Uterus (tissue), 3 donors: ENCODE measurements at regions not wholly inside any gene's neighbourhood (a gene's known extent, or its start where the extent isn't known, plus 50 kb on each side); places are given as distances from the start of the nearest gene placed in this dataset.
"Not testable (repeated sequence)": the region's sequence is repeated elsewhere in the genome, so short reads cannot be mapped to it uniquely, and the experiment has no call there.

Experiments used
- DNase-seq, 2 donors: peaks; one replicate each; pipeline ENCODE4 v3.0.0-alpha.2; 2019 to 2020
- H3K27ac ChIP-seq, 2 donors: fragments of 200-600 bp; sonication (generic); 1 replicate in 1 of 2; 2 replicates in 1 of 2; pipeline ENCODE4 v1.5.1; 2016 to 2018
- H3K27me3 ChIP-seq, 2 donors: fragments of 200-600 bp; sonication (generic); one replicate each; pipeline ENCODE4 v1.5.1; 2018 to 2019; ENCODE audit warnings: control low read depth in 1 of 2
- H3K36me3 ChIP-seq, 2 donors: fragments of 200-600 bp; sonication (generic); one replicate each; pipeline ENCODE4 v1.5.1; 2019; ENCODE audit warnings: control low read depth in 1 of 2
- H3K4me1 ChIP-seq, 2 donors: fragments of 200-600 bp; sonication (generic); one replicate each; pipeline ENCODE4 v1.5.1; 2018 to 2019; ENCODE audit warnings: control low read depth in 1 of 2
- H3K4me3 ChIP-seq, 2 donors: fragments of 200-600 bp; sonication (generic); 1 replicate in 1 of 2; 2 replicates in 1 of 2; pipeline ENCODE4 v1.5.1; 2018 to 2019; ENCODE audit warnings: mild to moderate bottlenecking in 1 of 2
- H3K9me3 ChIP-seq, 2 donors: fragments of 200-600 bp; sonication (generic); one replicate each; pipeline ENCODE4 v1.5.1; 2019; ENCODE audit warnings: control low read depth in 1 of 2
- POLR2A ChIP-seq, 2 donors: fragments of 450-650 bp; IDR thresholded peaks; one replicate each; pipeline ENCODE4 v1.6.1; 2016; ENCODE audit warnings: antibody characterized with exemption in 2 of 2, mild to moderate bottlenecking in 1 of 2, moderate library complexity in 1 of 2
- intact Hi-C: fragments of 100-400 bp; cut with DNase I; formaldehyde crosslinking; loops from one replicate; pipeline ENCODE4 v1.15.1; 2023; ENCODE audit warnings: low total_unique reads
- TF ChIP-seq, protein P1 (sequence below), 4 experiments: fragments of 200-600 bp in 2 of 4; fragments of 450-650 bp in 2 of 4; sonication (generic) in 2 of 4; IDR thresholded peaks; one replicate each; pipeline ENCODE4 v1.5.1; 2016 to 2019; ENCODE audit warnings: antibody characterized with exemption in 4 of 4, mild to moderate bottlenecking in 2 of 4, moderate library complexity in 1 of 4
- donor health status: DM: yes; HTN: yes; CAD: no.

DNA sequence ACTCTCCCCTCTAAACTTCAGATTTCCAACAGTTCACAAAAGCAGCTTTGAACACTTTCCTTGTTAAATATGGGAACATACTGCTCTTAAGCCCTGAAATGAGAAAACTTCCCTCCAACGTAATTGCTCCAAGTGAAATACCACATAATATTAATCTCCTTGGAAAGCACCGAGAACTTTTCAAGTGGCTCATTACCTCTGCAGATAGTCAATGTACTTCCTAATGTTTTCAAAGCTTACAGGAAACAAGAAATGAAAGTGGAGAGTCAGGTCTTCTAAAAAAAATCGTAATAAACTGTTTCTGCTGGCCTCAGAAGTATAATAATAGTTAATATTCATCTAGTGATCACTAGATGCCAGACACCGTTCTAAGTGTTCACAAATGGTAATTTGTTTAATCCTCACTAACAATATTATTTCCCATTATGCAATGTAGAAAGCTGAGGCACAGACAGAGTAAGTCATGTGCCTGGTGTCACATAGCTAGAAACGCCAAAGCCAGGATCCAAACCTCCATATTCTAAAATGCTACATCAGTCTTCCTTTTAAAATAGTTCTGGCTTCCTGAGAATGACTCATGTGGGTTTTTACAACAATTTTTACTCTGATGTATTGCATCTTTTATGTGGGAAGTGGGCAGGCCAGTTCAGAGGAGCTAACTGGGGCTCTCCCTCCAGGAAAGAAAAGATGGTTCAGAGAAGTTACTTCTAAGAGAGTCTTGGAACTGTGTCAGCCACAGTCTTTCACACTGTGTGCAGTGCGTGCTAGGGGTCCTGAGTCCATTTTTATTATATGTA is 177.2 kb downstream of the PLPPR4 start:
- Histone ChIP-seq H3K4me3 (no peak overlapping the region), H3K36me3 (no peaks in the 10 kb centered on the region), H3K9me3 (no peaks in the 10 kb centered on the region), H3K27ac (no peak overlapping the region), H3K27me3 (peaks cover 0 to 3% of the 10 kb centered on the region in 2 donors), H3K4me1 (no peaks in the 10 kb centered on the region)
- TF ChIP-seq POLR2A (IDR thresholded peaks at IDR 0.05) = no peak
- TF ChIP-seq, protein P1, sequence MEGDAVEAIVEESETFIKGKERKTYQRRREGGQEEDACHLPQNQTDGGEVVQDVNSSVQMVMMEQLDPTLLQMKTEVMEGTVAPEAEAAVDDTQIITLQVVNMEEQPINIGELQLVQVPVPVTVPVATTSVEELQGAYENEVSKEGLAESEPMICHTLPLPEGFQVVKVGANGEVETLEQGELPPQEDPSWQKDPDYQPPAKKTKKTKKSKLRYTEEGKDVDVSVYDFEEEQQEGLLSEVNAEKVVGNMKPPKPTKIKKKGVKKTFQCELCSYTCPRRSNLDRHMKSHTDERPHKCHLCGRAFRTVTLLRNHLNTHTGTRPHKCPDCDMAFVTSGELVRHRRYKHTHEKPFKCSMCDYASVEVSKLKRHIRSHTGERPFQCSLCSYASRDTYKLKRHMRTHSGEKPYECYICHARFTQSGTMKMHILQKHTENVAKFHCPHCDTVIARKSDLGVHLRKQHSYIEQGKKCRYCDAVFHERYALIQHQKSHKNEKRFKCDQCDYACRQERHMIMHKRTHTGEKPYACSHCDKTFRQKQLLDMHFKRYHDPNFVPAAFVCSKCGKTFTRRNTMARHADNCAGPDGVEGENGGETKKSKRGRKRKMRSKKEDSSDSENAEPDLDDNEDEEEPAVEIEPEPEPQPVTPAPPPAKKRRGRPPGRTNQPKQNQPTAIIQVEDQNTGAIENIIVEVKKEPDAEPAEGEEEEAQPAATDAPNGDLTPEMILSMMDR (IDR thresholded peaks at IDR 0.05) = no peak
- intact Hi-C loops = no loop called here
- DNase-seq = no peak

DNA sequence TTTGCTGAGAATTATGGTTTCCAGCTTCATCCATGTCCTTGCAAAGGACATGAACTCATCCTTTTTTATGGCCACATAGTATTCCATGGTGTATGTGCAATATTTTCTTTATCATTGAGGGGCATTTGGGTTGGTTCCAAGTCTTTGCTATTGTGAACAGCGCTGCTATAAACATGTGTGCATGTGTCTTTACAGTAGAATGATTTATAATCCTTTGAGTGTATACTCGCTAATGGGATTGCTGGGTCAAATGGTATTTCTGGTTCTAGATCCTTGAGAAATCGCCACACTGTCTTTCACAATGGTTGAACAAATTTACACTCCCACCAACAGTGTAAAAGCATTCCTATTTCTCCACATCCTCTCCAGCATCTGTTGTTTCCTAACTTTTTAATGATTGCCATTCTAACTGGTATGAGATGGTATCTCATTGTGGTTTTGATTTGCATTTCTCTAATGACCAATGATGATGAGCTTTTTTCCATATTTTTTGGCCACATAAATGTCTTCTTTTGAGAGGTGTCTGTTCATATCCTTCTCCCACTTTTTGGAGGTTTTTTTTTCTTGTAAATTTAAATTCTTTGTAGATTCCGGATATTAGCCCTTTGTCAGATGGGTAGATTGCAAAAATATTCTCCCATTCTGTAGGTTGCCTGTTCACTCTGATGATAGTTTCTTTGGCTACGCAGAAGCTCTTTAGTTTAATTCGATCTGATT is 180.1 kb downstream of the PLPPR4 start:
- intact Hi-C loops, H3K4me1 ChIP-seq, DNase-seq, H3K27me3 ChIP-seq, H3K4me3 ChIP-seq, H3K27ac ChIP-seq, H3K9me3 ChIP-seq, H3K36me3 ChIP-seq: not testable (repeated sequence)

DNA sequence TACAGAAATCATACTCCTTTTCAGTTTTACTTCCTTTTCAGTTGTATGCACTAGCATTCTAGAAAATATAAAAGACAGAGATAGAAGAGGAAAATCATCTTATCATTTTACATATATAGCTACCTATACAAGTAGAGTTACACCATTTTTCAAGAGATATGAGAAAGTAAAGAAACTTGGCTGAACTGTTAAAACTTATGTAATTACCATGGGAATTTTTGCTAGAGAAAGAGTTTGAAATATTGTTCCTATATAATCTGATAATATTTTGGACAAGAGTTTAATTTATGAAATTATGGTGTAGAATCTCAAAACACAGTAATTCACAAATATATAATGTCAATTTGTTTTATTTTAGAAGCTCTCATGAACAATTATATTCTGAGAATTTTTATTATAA is 180.8 kb downstream of the PLPPR4 start:
- TF ChIP-seq, protein P1 (IDR thresholded peaks at IDR 0.05) = no peak
- TF ChIP-seq POLR2A (IDR thresholded peaks at IDR 0.05) = no peak
- intact Hi-C loops = no loop called here
- Histone ChIP-seq H3K9me3 (no peaks in the 10 kb centered on the region), H3K36me3 (no peaks in the 10 kb centered on the region), H3K27me3 (peaks cover 0 to 2% of the 10 kb centered on the region in 2 donors), H3K4me3 (no peak overlapping the region), H3K4me1 (no peaks in the 10 kb centered on the region), H3K27ac (no peak overlapping the region)
- DNase-seq = no peak

DNA sequence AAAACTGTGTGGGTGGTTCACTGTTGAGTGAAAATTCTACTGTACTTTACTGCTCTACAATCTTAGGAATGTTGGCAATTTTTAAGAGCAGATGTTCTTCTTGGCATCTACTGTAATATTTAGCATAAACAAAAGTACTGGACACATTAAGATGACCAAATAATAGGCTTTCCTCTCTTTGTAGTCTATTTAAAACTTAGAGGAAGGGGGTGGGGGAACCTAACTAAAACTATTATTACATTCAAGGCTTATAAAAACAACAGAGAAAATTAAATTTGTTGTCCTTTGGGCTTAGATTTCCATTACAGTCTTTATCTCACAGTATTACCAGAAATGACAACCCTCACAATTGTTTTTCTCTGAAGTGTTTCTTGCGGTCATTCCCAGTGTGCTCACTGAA is 181.2 kb downstream of the PLPPR4 start:
- no peaks in the 10 kb centered on the region for H3K27me3 ChIP-seq
- TF ChIP-seq POLR2A (IDR thresholded peaks at IDR 0.05) = no peak
- TF ChIP-seq, protein P1 (IDR thresholded peaks at IDR 0.05) = no peak
- H3K4me1 ChIP-seq = no peaks in the 10 kb centered on the region
- no peak overlapping the region for H3K4me3 ChIP-seq
- no peak for DNase-seq
- H3K9me3 ChIP-seq = no peaks in the 10 kb centered on the region
- H3K27ac ChIP-seq = no peak overlapping the region
- no peaks in the 10 kb centered on the region for H3K36me3 ChIP-seq
- intact Hi-C loops = no loop called here

DNA sequence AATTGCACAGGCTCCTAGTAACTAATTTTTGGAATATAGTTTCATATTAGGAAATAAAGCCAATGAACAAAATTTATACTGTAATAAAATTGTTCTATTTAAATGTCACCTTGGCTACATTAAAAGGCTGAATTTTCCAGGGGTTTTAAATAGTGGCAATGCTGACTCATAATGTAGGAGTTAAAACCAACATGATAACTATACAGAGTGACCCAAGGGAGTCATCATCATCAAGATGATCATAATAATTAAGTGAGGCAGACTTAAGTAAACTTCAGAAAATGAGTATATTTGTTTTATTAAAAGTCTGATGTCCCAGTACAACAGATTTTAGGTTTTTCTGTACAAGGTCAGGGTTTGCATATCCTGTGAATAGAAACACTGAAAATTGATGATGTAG is 183.4 kb downstream of the PLPPR4 start:
- H3K4me1 ChIP-seq = no peaks in the 10 kb centered on the region
- intact Hi-C loops = no loop called here
- no peaks in the 10 kb centered on the region for H3K36me3 ChIP-seq
- no peaks in the 10 kb centered on the region for H3K9me3 ChIP-seq
- no peaks in the 10 kb centered on the region for H3K27me3 ChIP-seq
- DNase-seq = no peak
- H3K27ac ChIP-seq = no peak overlapping the region
- no peak overlapping the region for H3K4me3 ChIP-seq
- no peak for TF ChIP-seq POLR2A (IDR thresholded peaks at IDR 0.05)
- TF ChIP-seq, protein P1 (IDR thresholded peaks at IDR 0.05) = no peak
